Testis (tissue), 2 donors: ENCODE measurements at regions not wholly inside any gene's neighbourhood (a gene's known extent, or its start where the extent isn't known, plus 50 kb on each side); places are given as distances from the start of the nearest gene placed in this dataset.
"Not testable (repeated sequence)": the region's sequence is repeated elsewhere in the genome, so short reads cannot be mapped to it uniquely, and the experiment has no call there.

Experiments used
- DNase-seq: peaks from one replicate; pipeline ENCODE4 v3.0.0-alpha.2; 2019
- H3K27ac ChIP-seq, 2 donors: fragments of 200-600 bp; sonication (generic); one replicate each; pipeline ENCODE4 v1.5.1; 2019
- H3K27me3 ChIP-seq: fragments of 200-600 bp; sonication (generic); one replicate; pipeline ENCODE4 v1.5.1; 2019
- H3K36me3 ChIP-seq: fragments of 200-600 bp; sonication (generic); one replicate; pipeline ENCODE4 v1.5.1; 2017; ENCODE audit warnings: low read depth; ENCODE audit errors: missing control alignments
- H3K4me1 ChIP-seq: fragments of 200-600 bp; sonication (generic); one replicate; pipeline ENCODE4 v1.5.1; 2019
- H3K4me3 ChIP-seq, 2 donors: fragments of 200-600 bp; sonication (generic); one replicate each; pipeline ENCODE4 v1.5.1; 2017 to 2019
- H3K9me3 ChIP-seq: fragments of 200-600 bp; sonication (generic); one replicate; pipeline ENCODE4 v1.5.1; 2017
- POLR2A ChIP-seq: fragments of 450-650 bp; IDR thresholded peaks from one replicate; pipeline ENCODE4 v1.6.1; 2017; ENCODE audit warnings: antibody characterized with exemption, mild to moderate bottlenecking, moderate library complexity
- WGBS, 2 donors: methylation state at CpG; one replicate each; pipeline ENCODE4 v1.1.5; 2018; 5-methylcytosine and 5-hydroxymethylcytosine counted together
- intact Hi-C: fragments of 100-400 bp; cut with DNase I; formaldehyde crosslinking; loops from one replicate; pipeline ENCODE4 v1.15.1; 2023; ENCODE audit warnings: low total_unique reads
- TF ChIP-seq, protein P1 (sequence below), 3 experiments: fragments of 450-650 bp in 2 of 3; fragments of 200-600 bp in 1 of 3; sonication (generic) in 1 of 3; IDR thresholded peaks; one replicate each; pipeline ENCODE4 v1.5.1; 2016 to 2019; ENCODE audit warnings: antibody characterized with exemption in 3 of 3, mild to moderate bottlenecking in 2 of 3, moderate library complexity in 1 of 3

- Histone ChIP-seq H3K27ac (no peak overlapping the region), H3K9me3 (no peaks in the 10 kb centered on the region), H3K4me3 (no peak overlapping the region), H3K27me3 (no peaks in the 10 kb centered on the region), H3K36me3 (no peaks in the 10 kb centered on the region), H3K4me1 (peaks cover 6% of the 10 kb centered on the region)
- WGBS, 2 donors = 37 to 45% methylated on average over 2 of the region's 2 CpGs
- no peak for DNase-seq
- no peak for TF ChIP-seq POLR2A
- TF ChIP-seq, protein P1, sequence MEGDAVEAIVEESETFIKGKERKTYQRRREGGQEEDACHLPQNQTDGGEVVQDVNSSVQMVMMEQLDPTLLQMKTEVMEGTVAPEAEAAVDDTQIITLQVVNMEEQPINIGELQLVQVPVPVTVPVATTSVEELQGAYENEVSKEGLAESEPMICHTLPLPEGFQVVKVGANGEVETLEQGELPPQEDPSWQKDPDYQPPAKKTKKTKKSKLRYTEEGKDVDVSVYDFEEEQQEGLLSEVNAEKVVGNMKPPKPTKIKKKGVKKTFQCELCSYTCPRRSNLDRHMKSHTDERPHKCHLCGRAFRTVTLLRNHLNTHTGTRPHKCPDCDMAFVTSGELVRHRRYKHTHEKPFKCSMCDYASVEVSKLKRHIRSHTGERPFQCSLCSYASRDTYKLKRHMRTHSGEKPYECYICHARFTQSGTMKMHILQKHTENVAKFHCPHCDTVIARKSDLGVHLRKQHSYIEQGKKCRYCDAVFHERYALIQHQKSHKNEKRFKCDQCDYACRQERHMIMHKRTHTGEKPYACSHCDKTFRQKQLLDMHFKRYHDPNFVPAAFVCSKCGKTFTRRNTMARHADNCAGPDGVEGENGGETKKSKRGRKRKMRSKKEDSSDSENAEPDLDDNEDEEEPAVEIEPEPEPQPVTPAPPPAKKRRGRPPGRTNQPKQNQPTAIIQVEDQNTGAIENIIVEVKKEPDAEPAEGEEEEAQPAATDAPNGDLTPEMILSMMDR (IDR thresholded peaks at IDR 0.05) = no peak
- intact Hi-C loops = no loop called here
These were observed 363.3 kb downstream of the SMOC2 start for GRCh38 chr6:168804331-168804730.

DNA sequence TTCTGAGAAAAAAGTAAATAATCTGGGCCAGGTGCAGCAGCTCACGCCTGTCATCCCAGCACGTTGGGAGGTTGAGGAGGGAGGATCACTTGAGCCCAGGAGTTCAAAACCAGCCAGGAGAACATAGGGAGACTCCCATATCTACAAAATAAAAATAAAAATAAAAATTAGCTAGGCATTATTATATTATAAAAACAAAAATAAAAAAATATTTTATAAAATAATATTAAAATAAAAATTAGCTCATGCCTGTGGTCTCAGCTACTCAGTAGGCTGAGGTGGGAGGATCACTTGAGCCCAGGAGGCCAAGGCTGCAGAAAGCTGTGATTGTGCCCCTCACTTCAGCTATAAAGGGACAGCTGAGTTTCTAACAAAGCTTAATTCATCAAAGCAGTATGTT, 362.9 kb downstream of the SMOC2 start:
- no peak overlapping the region for H3K4me3 ChIP-seq
- WGBS, 2 donors = 68 to 74% methylated on average over 2 of the region's 2 CpGs
- H3K9me3 ChIP-seq = no peaks in the 10 kb centered on the region
- no peak for TF ChIP-seq POLR2A
- TF ChIP-seq, protein P1 (IDR thresholded peaks at IDR 0.05) = no peak
- H3K27ac ChIP-seq = no peak overlapping the region
- H3K4me1 ChIP-seq = peaks cover 6% of the 10 kb centered on the region
- intact Hi-C loops = no loop called here
- no peaks in the 10 kb centered on the region for H3K36me3 ChIP-seq
- no peak for DNase-seq
- no peaks in the 10 kb centered on the region for H3K27me3 ChIP-seq

GRCh38 chr6:168799067-168799466, 358.1 kb downstream of the SMOC2 start:
- Histone ChIP-seq H3K36me3 (no peaks in the 10 kb centered on the region), H3K4me3 (no peak overlapping the region)

DNA sequence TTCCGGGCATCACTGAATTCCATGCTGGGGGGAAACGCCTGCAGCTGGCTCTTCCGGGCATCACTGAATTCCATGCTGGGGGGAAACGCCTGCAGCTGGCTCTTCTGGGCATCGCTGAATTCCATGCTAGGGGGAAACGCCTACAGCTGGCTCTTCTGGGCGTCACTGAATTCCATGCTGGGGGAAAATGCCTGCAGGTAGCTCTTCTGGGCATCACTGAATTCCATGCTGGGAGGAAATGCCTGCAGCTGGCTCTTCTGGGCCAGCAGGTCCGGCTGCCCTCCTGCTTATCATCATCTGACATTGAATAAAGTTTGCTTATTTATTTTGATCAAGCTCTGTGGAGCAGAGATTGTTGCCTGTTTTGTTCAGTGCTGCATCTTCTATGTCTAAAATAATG, 355.1 kb downstream of the SMOC2 start:
- no peaks in the 10 kb centered on the region for H3K9me3 ChIP-seq
- intact Hi-C loops = no loop called here
- no peaks in the 10 kb centered on the region for H3K36me3 ChIP-seq
- H3K27ac ChIP-seq = no peak overlapping the region
- DNase-seq = no peak
- 78 to 93% methylated on average over 2 to 7 of the region's 8 CpGs for WGBS, 2 donors
- H3K4me1 ChIP-seq = no peaks in the 10 kb centered on the region
- H3K4me3 ChIP-seq = no peak overlapping the region
- TF ChIP-seq, protein P1 (IDR thresholded peaks at IDR 0.05) = no peak
- no peaks in the 10 kb centered on the region for H3K27me3 ChIP-seq

More at GRCh38 chr6:168799067-168799466, 358.1 kb downstream of the SMOC2 start:
- TF ChIP-seq POLR2A = no peak
- TF ChIP-seq, protein P1 (IDR thresholded peaks at IDR 0.05) = no peak
- 69 to 76% methylated on average over 5 of the region's 5 CpGs for WGBS, 2 donors
- Histone ChIP-seq H3K4me1 (peaks cover 1% of the 10 kb centered on the region), H3K27me3 (no peaks in the 10 kb centered on the region), H3K9me3 (no peaks in the 10 kb centered on the region), H3K27ac (no peak overlapping the region)
- DNase-seq = no peak
- intact Hi-C loops = no loop called here

- DNase-seq, H3K9me3 ChIP-seq, H3K4me1 ChIP-seq, H3K4me3 ChIP-seq, intact Hi-C loops, H3K27ac ChIP-seq, H3K36me3 ChIP-seq, H3K27me3 ChIP-seq: not testable (repeated sequence)
- 96 to 98% methylated on average over 4 to 6 of the region's 12 CpGs for WGBS, 2 donors
These were observed 354.6 kb downstream of the SMOC2 start for GRCh38 chr6:168795611-168796010.
